Transverse colon (tissue), 4 donors: ENCODE measurements at regions not wholly inside any gene's neighbourhood (a gene's known extent, or its start where the extent isn't known, plus 50 kb on each side); places are given as distances from the start of the nearest gene placed in this dataset.
A peak's percentile ranks its signal among the peaks of the same experiment; 100 is the strongest.

Experiments used
- DNase-seq: peaks from one replicate; pipeline ENCODE4 v3.0.0-alpha.2; 2019
- H3K27ac ChIP-seq, 4 donors: fragments of 200-600 bp; sonication (generic); 2 replicates each; pipeline ENCODE4 v1.5.1; 2016 to 2018; ENCODE audit warnings: inconsistent platforms in 4 of 4
- H3K27me3 ChIP-seq: fragments of 200-600 bp; sonication (generic); 2 replicates; pipeline ENCODE4 v1.5.1; 2017; ENCODE audit warnings: inconsistent platforms
- H3K36me3 ChIP-seq, 4 donors: fragments of 200-600 bp; sonication (generic); 2 replicates each; pipeline ENCODE4 v1.5.1; 2017 to 2019; ENCODE audit warnings: inconsistent platforms in 4 of 4
- H3K4me1 ChIP-seq, 4 donors: fragments of 200-600 bp; sonication (generic); 2 replicates each; pipeline ENCODE4 v1.5.1; 2017 to 2020; ENCODE audit warnings: inconsistent platforms in 4 of 4
- H3K4me3 ChIP-seq, 4 donors: fragments of 200-600 bp; sonication (generic); 1 replicate in 1 of 4; 2 replicates in 3 of 4; pipeline versions ENCODE4 v1.5.1 to v1.6.1; 2017 to 2019; ENCODE audit warnings: inconsistent platforms in 4 of 4
- H3K9me3 ChIP-seq, 2 donors: fragments of 200-600 bp; sonication (generic); 2 replicates each; pipeline ENCODE4 v1.5.1; 2017 to 2019; ENCODE audit warnings: inconsistent platforms in 2 of 2
- EP300 ChIP-seq: sonication (generic); formaldehyde crosslinking; IDR thresholded peaks from one replicate; pipeline ENCODE4 v1.6.1; 2017; ENCODE audit warnings: antibody characterized with exemption, low read depth
- POLR2A ChIP-seq: fragments of 450-650 bp; IDR thresholded peaks from one replicate; pipeline ENCODE4 v1.6.1; 2016; ENCODE audit warnings: antibody characterized with exemption, mild to moderate bottlenecking, moderate library complexity
- POLR2AphosphoS5 ChIP-seq, 3 donors: sonication (generic); formaldehyde crosslinking; IDR thresholded peaks; one replicate each; pipeline ENCODE4 v1.6.1; 2016; ENCODE audit warnings: antibody characterized with exemption in 3 of 3
- WGBS, 2 donors: methylation state at CpG; one replicate each; pipeline ENCODE4 v1.1.5; 2018; ENCODE audit warnings: low coverage in 1 of 2; 5-methylcytosine and 5-hydroxymethylcytosine counted together
- in situ Hi-C, 4 donors: fragments of 200-750 bp; cut with MboI; loops; one replicate each; pipeline versions ENCODE4 v1.15.0 to v1.15.1; 2017; ENCODE audit warnings: low sequenced_read_pairs in 3 of 4, low pct_ligation_motif_present in 1 of 4, low pct_unique_long_range_greater_than_20kb in 1 of 4
- intact Hi-C: fragments of 100-400 bp; cut with DNase I; formaldehyde crosslinking; loops from one replicate; pipeline ENCODE4 v1.15.1; 2023; ENCODE audit warnings: low total_unique reads
- TF ChIP-seq, protein P1 (sequence below), 5 experiments: fragments of 200-600 bp in 3 of 5; fragments of 450-650 bp in 2 of 5; sonication (generic) in 3 of 5; IDR thresholded peaks; 1 replicate in 2 of 5; 2 replicates in 3 of 5; pipeline ENCODE4 v1.5.1; 2016 to 2017; ENCODE audit warnings: antibody characterized with exemption in 5 of 5, inconsistent platforms in 3 of 5, mild to moderate bottlenecking in 2 of 5, moderate library complexity in 1 of 5

DNA sequence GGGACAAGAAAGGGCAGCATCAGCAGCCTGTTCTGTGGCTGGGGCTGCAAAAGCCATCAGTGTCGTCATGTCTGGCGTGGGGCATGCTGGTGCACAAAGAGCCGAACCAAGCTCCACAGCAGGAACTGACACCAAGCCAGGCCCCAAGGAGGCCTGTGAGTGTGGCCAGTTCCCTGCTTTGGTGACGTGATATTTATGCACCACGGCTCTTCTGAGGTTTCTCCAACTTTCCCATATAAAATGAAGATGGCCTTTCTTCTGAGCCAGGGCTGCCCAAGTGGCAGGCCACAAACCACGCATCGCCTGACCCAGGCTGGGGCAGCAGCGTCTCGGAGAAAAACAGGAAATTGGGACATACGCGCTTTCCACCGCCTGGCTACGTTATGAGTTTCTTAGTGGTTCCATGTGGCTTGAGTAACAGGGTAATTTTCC, 109.9 kb downstream of the RIN2 start:
- no peak for DNase-seq
- H3K27ac ChIP-seq: peak overlapping the region in 2 of 4 donors; percentile 3 to 36
- H3K4me3 ChIP-seq: no peak overlapping the region
- no peaks in the 10 kb centered on the region for H3K36me3 ChIP-seq
- in situ Hi-C loops: no loop called here
- intact Hi-C loops: no loop called here
- no peak for TF ChIP-seq POLR2A
- TF ChIP-seq, protein P1, sequence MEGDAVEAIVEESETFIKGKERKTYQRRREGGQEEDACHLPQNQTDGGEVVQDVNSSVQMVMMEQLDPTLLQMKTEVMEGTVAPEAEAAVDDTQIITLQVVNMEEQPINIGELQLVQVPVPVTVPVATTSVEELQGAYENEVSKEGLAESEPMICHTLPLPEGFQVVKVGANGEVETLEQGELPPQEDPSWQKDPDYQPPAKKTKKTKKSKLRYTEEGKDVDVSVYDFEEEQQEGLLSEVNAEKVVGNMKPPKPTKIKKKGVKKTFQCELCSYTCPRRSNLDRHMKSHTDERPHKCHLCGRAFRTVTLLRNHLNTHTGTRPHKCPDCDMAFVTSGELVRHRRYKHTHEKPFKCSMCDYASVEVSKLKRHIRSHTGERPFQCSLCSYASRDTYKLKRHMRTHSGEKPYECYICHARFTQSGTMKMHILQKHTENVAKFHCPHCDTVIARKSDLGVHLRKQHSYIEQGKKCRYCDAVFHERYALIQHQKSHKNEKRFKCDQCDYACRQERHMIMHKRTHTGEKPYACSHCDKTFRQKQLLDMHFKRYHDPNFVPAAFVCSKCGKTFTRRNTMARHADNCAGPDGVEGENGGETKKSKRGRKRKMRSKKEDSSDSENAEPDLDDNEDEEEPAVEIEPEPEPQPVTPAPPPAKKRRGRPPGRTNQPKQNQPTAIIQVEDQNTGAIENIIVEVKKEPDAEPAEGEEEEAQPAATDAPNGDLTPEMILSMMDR (IDR thresholded peaks at IDR 0.05): no peak
- TF ChIP-seq EP300: no peak
- TF ChIP-seq POLR2AphosphoS5 (IDR thresholded peaks at IDR 0.05): no peak
- H3K27me3 ChIP-seq: no peaks in the 10 kb centered on the region
- no peaks in the 10 kb centered on the region for H3K9me3 ChIP-seq
- WGBS, 2 donors: 79 to 96% methylated on average over 8 to 13 of the region's 13 CpGs
- peaks cover 0 to 3% (median 0%) of the 10 kb centered on the region in 4 donors for H3K4me1 ChIP-seq

DNA sequence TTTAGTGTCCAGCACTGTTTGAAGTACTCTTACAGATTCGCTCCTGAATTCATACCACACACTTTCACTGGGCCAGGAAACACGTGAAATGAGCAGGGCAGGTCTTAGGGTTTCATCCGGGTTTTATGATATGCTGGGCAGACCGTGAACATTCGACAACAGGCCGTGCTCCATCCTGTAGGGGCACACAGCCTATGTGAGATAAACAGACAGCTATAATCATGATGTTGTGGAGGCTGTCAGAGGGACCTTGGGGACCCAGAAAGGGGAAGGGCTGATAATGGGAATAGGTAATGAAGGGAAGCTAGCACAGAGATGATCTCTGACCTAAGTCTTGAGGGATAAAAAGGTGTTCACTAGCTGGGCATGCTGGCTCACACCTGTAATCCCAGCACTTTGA, 110.4 kb downstream of the RIN2 start:
- in situ Hi-C loops: no loop called here
- Histone ChIP-seq H3K9me3 (no peaks in the 10 kb centered on the region), H3K36me3 (no peaks in the 10 kb centered on the region), H3K27me3 (no peaks in the 10 kb centered on the region), H3K27ac (no peak overlapping the region), H3K4me3 (no peak overlapping the region), H3K4me1 (peaks cover 0 to 2% (median 0%) of the 10 kb centered on the region in 4 donors)
- WGBS, 2 donors: 86 to 88% methylated on average over 4 to 6 of the region's 6 CpGs
- intact Hi-C loops: no loop called here
- TF ChIP-seq POLR2AphosphoS5 (IDR thresholded peaks at IDR 0.05) (no peak), POLR2A (no peak), EP300 (no peak)
- TF ChIP-seq, protein P1 (IDR thresholded peaks at IDR 0.05): no peak
- DNase-seq: no peak

DNA sequence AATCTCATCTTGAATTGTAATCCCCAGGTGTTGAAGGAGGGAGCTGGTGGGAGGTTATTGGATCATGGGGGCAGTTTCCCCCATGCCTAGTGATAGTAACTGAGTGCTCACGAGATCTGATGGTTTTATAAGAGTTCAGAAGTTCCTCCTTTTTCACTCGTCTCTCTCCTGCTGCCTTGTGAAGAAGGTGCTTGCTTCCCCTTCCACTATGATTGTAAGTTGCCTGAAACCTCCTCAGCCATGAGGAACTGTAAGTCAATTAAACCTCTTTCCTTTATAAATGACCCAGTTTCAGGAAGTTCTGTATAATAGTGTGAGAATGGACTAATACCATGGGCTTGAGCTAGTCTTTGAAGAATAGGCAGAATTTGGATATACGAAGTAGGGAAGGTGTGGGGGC, 113.9 kb downstream of the RIN2 start:
- DNase-seq: no peak
- no peak for TF ChIP-seq POLR2A
- no peak for TF ChIP-seq EP300
- TF ChIP-seq POLR2AphosphoS5 (IDR thresholded peaks at IDR 0.05): no peak
- TF ChIP-seq, protein P1 (IDR thresholded peaks at IDR 0.05): no peak
- Histone ChIP-seq H3K9me3 (no peaks in the 10 kb centered on the region), H3K4me3 (no peak overlapping the region), H3K36me3 (no peaks in the 10 kb centered on the region), H3K27me3 (no peaks in the 10 kb centered on the region), H3K27ac (no peak overlapping the region), H3K4me1 (peaks cover 5 to 13% (median 6%) of the 10 kb centered on the region in 4 donors)
- in situ Hi-C loops (no loop called here), intact Hi-C loops (no loop called here)
- WGBS, 2 donors: 78 to 86% methylated on average over 2 to 3 of the region's 3 CpGs

DNA sequence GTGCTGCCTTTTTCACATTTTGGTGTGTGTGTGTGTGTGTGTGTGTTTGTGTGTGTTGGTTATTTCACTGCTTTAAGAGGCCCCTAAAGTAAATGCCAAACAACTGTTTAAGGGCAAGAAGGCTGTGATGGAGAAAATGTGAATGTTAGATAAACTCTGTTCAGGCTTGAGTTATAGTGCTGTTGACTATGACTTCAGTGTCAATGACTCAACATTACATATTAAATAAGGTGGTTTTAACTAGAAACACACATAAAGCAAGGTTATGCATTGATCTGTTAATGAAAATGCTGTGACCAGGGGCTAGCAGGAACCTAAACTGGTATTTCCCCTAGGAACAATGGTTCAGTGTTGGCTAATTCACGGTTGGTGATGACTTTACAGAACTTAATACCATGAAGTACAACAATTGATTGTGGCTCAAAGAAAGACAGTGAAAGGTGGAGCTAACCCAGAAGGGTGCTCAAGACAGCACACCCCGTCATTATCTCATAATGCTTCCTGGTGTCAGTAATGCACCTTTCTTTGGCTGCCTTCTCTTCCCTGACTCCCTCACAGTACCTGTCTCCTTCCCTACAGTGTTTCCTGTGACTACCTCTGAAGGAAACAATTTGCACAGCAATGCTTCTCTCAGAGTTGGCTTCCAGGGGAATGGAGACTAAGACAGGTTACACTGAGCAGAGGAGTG, 116.1 kb downstream of the RIN2 start:
- H3K9me3 ChIP-seq: no peaks in the 10 kb centered on the region
- in situ Hi-C loops: no loop called here
- TF ChIP-seq POLR2A (no peak), EP300 (no peak), POLR2AphosphoS5 (IDR thresholded peaks at IDR 0.05) (no peak)
- TF ChIP-seq, protein P1 (IDR thresholded peaks at IDR 0.05): no peak
- 86 to 87% methylated on average over 2 of the region's 2 CpGs for WGBS, 2 donors
- H3K4me1 ChIP-seq: peaks cover 5 to 22% (median 6%) of the 10 kb centered on the region in 4 donors
- intact Hi-C loops: no loop called here
- H3K27ac ChIP-seq: no peak overlapping the region
- H3K27me3 ChIP-seq: no peaks in the 10 kb centered on the region
- DNase-seq: no peak
- no peak overlapping the region for H3K4me3 ChIP-seq
- no peaks in the 10 kb centered on the region for H3K36me3 ChIP-seq
